Limb (tissue), 2 donors: ENCODE measurements at regions not wholly inside any gene's neighbourhood (a gene's known extent, or its start where the extent isn't known, plus 50 kb on each side); places are given as distances from the start of the nearest gene placed in this dataset.
"Not testable (repeated sequence)": the region's sequence is repeated elsewhere in the genome, so short reads cannot be mapped to it uniquely, and the experiment has no call there.

Experiments
- DNase-seq, 2 donors: peaks; one replicate each; pipeline ENCODE4 v3.0.0-alpha.2; 2016; ENCODE audit errors: extremely low spot score in 2 of 2

DNA sequence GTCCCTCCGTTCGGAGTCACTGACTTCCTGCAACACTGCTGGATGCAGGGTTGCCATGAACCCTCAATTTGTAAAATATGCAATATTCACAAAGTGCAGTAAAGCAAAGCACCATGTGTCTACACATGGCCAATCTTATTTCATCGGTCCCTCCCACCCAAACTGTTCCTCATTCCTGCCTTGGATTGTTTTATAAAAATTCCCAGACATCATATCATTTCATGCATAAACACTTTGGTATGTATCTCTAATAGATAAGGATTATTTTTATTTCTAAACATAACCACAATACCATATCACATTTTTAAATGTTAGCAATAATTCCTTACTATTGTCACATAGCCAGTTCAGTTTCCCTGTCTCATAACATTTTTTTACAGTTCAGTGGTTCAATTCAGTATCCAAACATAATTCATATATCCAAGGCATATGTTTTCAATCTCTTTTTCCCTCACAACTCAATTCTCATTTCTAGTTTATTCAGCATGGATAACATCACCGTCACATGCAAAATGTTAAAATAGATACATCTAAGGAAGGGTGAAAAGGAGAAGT is 82.0 kb upstream of the PCAT7 start:
- DNase-seq = peak in 1 of 2 donors; percentile 1

DNA sequence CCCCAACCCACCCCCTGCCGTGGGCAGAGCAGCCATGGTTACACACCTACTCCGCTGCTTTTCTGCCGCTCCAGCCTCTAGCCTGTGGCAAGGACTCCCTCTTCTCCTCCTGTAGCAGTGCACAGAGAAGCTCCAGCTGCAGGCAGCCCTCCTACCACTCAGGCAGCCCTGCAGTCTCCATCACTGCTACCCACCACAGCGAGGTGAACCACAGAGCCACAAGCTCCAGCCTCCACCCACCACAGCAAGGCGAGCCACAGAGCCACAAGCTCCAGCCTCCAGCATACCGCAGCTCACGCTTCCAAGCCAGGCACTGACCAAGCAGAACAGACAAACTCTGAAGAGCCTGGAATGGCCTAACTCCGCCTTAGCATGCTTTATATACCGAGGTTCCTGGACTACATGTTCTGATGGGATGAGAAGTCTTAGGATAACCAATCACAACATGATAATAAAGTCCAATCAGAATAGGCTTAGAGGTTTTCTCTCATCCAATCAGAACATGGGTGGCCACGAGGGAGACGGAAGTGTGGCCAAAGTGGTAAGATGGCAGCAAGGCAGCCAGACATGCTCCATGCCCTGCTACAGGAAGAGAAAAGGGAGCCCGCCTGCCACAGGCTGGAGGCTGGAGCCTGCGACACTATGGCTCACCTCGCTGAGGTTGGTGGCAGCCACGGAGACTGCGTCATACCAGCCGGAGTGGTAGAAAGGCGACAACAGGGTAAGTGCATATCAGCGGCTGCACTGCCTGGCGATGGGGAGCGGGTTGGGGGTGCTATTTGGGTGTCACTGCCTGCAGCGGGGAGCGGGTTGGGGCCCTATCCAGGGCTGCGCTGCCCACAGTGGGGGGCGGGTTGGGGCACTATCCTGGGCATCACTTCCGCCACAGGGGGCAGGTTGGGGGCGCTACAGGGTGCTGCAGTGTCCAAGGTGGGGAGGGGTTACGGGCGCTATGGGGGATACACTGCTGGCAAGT is 75.8 kb upstream of the PCAT7 start:
- no peak for DNase-seq

DNA sequence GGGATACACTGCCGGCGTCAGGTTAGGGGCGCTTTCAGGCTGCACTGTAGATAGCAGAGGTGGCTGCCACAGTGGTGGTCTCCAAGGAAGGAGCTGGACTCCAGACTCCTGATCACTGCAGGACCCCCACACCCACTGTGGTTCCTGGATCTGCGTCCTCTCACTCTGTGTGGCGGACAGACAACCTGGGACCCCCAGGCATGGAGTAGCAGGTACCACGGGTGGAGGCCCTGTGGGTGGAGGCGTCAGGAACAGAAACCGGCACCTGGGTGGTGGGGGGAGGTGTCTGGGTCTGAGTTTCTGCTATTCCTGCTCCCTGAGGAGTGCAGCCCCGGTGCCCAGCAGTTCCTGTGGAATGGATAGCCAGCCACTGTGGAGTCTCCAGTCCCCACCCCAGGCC is 75.1 kb upstream of the PCAT7 start:
- no peak for DNase-seq

DNA sequence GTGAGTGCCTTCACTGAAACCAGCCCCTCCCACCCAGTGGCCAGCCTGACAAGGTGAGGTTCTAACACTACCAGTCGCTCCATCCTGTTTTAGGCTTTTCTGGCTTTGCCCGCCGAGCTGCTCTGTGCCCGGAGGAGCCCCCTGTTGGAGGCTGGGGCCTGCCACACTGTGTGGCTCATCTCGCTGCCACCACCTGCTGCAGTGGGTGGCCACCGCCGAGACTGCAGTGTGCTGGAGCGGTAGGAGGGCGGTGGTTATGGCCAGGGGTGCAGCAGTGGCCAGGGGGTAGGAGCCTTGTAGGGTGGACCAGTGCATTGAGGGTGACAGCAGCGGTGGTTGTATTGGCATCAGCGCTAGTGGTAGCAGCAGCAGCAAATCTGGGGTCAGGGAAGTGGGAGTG is 74.7 kb upstream of the PCAT7 start:
- DNase-seq = no peak

DNA sequence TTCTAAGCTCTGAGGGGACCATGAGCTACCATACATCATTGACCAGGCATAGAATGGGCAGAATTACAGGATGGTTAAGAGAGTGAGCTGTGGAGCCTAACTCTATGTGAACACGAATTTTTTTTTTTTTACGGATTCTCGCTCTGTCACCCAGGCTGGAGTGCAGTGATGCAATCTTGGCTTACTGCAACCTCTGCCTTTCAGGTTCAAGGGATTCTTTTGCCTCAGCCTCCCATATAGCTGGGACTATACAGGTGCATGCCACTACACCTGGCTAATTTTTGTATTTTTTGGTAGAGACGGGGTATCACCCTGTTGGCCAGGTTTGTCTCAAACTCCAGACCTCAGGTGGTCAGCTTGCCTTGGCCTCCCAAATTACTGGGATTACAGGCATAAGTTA is 72.8 kb upstream of the PCAT7 start:
- DNase-seq = no peak

DNA sequence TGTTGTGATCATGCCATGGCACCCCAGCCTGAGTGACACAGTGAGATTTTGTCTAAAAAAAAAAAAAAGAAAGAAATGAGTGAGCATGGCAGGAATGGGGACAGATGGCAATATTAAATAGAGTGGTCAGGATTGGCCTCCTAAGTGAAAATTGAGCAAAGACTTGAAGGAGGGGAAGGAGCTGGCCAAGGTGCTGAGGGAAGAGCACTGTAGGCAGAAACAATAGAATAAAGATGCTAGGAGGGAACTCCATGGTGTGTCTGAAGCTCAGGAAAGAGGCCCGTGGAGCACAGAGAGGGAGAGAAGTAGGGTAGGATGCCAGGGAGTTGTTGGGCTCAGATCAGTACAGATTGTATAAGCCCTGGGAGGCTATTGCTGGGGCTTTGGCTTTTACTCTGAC is 64.4 kb upstream of the PCAT7 start:
- peak; percentile 5 to 41 for DNase-seq

DNA sequence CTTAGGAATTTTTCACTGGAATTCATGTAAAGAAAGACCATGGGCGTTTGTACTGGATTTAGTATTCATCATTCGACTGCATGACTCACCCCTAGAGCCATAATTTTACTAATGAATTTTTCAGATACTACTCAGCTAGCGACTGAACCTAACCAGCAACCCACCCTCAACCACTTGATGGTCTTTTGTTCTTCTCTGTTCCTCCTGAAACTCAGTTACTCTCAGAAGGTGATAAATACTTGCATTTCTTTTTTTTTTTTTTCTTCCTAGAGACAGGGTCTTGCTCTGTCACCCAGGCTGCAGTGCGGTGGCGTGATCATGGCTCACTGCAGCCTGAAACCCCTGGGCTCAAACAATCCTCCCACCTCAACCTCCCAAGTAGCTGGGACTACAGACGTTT is 62.8 kb upstream of the PCAT7 start:
- DNase-seq = not testable (repeated sequence)

DNA sequence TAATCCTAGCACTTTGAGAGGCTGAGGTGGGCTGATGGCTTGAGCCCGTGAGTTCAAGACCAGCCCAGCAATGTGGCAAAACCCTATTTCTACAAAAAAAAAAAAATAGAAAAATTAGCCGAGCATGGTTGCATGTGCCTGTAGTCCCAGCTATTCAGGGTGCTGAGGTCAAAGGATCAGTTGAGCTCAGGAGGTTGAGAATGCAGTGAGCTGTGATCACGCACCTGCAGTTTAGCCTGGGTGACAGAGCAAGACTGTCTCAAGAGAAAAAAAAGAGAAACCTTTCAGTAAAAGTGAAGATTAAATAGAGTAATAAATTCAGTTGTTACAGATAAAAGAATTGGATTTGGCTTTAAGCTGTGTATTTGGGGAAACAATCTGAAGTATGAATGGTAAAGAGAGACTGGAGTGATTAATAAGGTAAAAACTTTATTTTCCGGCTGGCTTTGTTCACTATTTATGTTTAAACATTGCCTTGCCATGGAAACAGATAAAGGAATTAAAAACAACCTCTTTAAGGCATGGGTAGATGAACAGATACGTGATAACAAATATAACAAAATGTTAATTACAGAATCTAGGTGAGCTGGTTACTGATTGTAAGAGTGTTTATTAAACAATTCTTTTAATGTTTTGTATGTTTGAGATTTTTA is 56.0 kb upstream of the PCAT7 start:
- no peak for DNase-seq

DNA sequence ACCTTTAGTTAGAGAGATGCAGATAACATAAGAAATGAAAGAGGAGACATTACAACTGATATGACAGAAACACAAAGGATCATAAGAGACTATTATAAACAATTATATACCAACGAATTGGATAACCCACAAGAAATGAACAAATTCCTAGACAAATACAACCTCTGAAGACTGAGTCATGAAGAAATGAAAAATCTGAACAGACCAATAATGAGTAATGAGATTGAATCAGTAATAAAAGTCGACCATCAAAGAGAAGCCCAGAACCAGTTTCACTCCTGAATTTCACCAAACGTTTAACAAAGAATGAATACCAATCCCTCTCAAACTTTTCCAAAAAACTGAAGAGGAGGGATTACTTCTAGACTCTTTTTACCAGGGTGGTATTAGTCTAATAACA is 50.5 kb upstream of the PCAT7 start:
- DNase-seq = no peak
